SK-N-SH (cell line): ENCODE measurements at regions not wholly inside any gene's neighbourhood (a gene's known extent, or its start where the extent isn't known, plus 50 kb on each side); places are given as distances from the start of the nearest gene placed in this dataset.
A peak's percentile ranks its signal among the peaks of the same experiment; 100 is the strongest.

Experiments used
- CTCF ChIA-PET: fragments of 300-600, 350-600 bp; formaldehyde crosslinking; extraction: SDS; loops from one replicate; lab custom pipeline; 2021; lab: Yijun Ruan, JAX
- POLR2A ChIA-PET: fragments of 350-600 bp; sonication (Branson Sonifier 250); formaldehyde crosslinking; extraction: SDS; loops from one replicate; lab custom pipeline; 2020; ENCODE audit warnings: antibody characterized with exemption, inconsistent platforms; lab: Yijun Ruan, JAX
- DNase-seq: peaks from one replicate; pipeline ENCODE4 v3.0.0; 2012
- H2AFZ ChIP-seq: fragments of 200-600 bp; sonication (generic); 2 replicates; pipeline ENCODE4 v1.8.1; 2016; ENCODE audit warnings: antibody characterized with exemption, mild to moderate bottlenecking, low read depth
- H3F3A ChIP-seq: fragments of 200-600 bp; sonication (generic); replicated peaks from 2 replicates; pipeline ENCODE3; 2016; ENCODE audit warnings: antibody characterized with exemption, mild to moderate bottlenecking; ENCODE audit not compliant: insufficient read depth
- H3K27ac ChIP-seq, 2 experiments: fragments of 200-500 bp in 1 of 2; fragments of 200-600 bp in 1 of 2; sonication (Bioruptor generic) in 1 of 2; sonication (generic), shearing (Covaris generic) in 1 of 2; 2 replicates each; pipeline versions ENCODE4 v1.5.1 to v1.6.1; 2014 to 2016; ENCODE audit warnings: low read depth in 2 of 2, inconsistent platforms in 1 of 2, low read length in 1 of 2, mild to moderate bottlenecking in 1 of 2, mixed read lengths in 1 of 2
- H3K27me3 ChIP-seq: fragments of 200-600 bp; sonication (generic), shearing (Covaris generic); 2 replicates; pipeline ENCODE4 v1.6.1; 2016; ENCODE audit warnings: mixed run types; ENCODE audit not compliant: insufficient read depth
- H3K36me3 ChIP-seq, 2 experiments: fragments of 200-500 bp in 1 of 2; fragments of 200-600 bp in 1 of 2; sonication (Bioruptor generic) in 1 of 2; sonication (generic) in 1 of 2; replicated peaks in 1 of 2; 2 replicates each; pipeline versions ENCODE3 to v1.5.1; 2014 to 2016; ENCODE audit warnings: low read length in 1 of 2, mild to moderate bottlenecking in 1 of 2; ENCODE audit not compliant: insufficient read depth in 2 of 2, control insufficient read depth in 1 of 2
- H3K4me1 ChIP-seq, 2 experiments: fragments of 200-500 bp in 1 of 2; fragments of 200-600 bp in 1 of 2; sonication (Bioruptor generic) in 1 of 2; sonication (generic), shearing (Covaris generic) in 1 of 2; 2 replicates each; pipeline versions ENCODE4 v1.5.1 to v1.6.1; 2014 to 2016; ENCODE audit warnings: low read depth in 1 of 2, low read length in 1 of 2, mixed run types in 1 of 2; ENCODE audit not compliant: insufficient read depth in 2 of 2, control insufficient read depth in 1 of 2
- H3K4me2 ChIP-seq: fragments of 200-600 bp; sonication (generic), shearing (Covaris generic); 2 replicates; pipeline ENCODE4 v1.6.1; 2017; ENCODE audit warnings: mixed run types
- H3K4me3 ChIP-seq, 2 experiments: fragments of 200-500 bp in 1 of 2; fragments of 200-600 bp in 1 of 2; sonication (Bioruptor generic) in 1 of 2; sonication (generic), shearing (Covaris generic) in 1 of 2; 2 replicates each; pipeline versions ENCODE4 v1.5.1 to v1.8.1; 2014 to 2016; ENCODE audit warnings: low read depth in 2 of 2, inconsistent platforms in 1 of 2, low read length in 1 of 2, mild to moderate bottlenecking in 1 of 2, mixed read lengths in 1 of 2, moderate library complexity in 1 of 2
- H3K79me2 ChIP-seq: fragments of 200-600 bp; sonication (generic); 2 replicates; pipeline ENCODE4 v1.8.1; 2017; ENCODE audit warnings: mild to moderate bottlenecking; ENCODE audit not compliant: insufficient read depth
- H3K9ac ChIP-seq: fragments of 200-600 bp; sonication (generic); 2 replicates; pipeline ENCODE4 v1.6.1; 2017; ENCODE audit warnings: mixed run types
- H3K9me2 ChIP-seq: fragments of 200-600 bp; sonication (generic); 2 replicates; pipeline ENCODE4 v1.6.1; 2017; ENCODE audit warnings: mixed run types
- H3K9me3 ChIP-seq: fragments of 200-600 bp; sonication (generic); 2 replicates; pipeline ENCODE4 v1.6.1; 2017; ENCODE audit warnings: mixed run types, mild to moderate bottlenecking, moderate library complexity
- H4K20me1 ChIP-seq: fragments of 200-600 bp; sonication (generic); 2 replicates; pipeline ENCODE4 v1.6.1; 2017; ENCODE audit warnings: mild to moderate bottlenecking, mixed run types; ENCODE audit not compliant: insufficient read depth
- CTCF ChIP-seq: fragments of 200-600 bp; sonication (generic); IDR thresholded peaks from 2 replicates; pipeline ENCODE4 v1.6.1; 2017; ENCODE audit warnings: antibody characterized with exemption, mild to moderate bottlenecking, moderate library complexity
- EP300 ChIP-seq, 2 experiments: IDR thresholded peaks; 2 replicates each; pipeline versions ENCODE4 v1.4.0 to v1.6.1; 2012; ENCODE audit warnings: borderline replicate concordance in 1 of 2, low read depth in 1 of 2, low read length in 1 of 2
- GATA2 ChIP-seq: sonication (generic); formaldehyde crosslinking; IDR thresholded peaks from 2 replicates; pipeline ENCODE4 v1.5.0; 2020; ENCODE audit warnings: mild to moderate bottlenecking, missing genetic modification reagents
- MAX ChIP-seq: IDR thresholded peaks from 2 replicates; pipeline ENCODE4 v1.4.0; 2012; ENCODE audit warnings: low read depth
- POLR2AphosphoS5 ChIP-seq: IDR thresholded peaks from 2 replicates; pipeline ENCODE4 v1.6.1; 2012; ENCODE audit warnings: low read depth, low read length
- RAD21 ChIP-seq: IDR thresholded peaks from 2 replicates; pipeline ENCODE4 v1.6.1; 2012; ENCODE audit warnings: mild to moderate bottlenecking, low read length
- RCOR1 ChIP-seq: fragments of 150-350 bp; IDR thresholded peaks from 2 replicates; pipeline ENCODE4 v1.6.1; 2017; ENCODE audit warnings: antibody characterized with exemption, low read length
- SIN3A ChIP-seq: IDR thresholded peaks from 2 replicates; pipeline ENCODE4 v1.6.1; 2012; ENCODE audit warnings: low read depth, mild to moderate bottlenecking, low read length, moderate library complexity, borderline replicate concordance
- YY1 ChIP-seq: IDR thresholded peaks from 2 replicates; pipeline ENCODE4 v1.4.0; 2012; ENCODE audit warnings: low read depth, mild to moderate bottlenecking
- WGBS: methylation state at CpG from one replicate; pipeline ENCODE4 v1.1.6; 2017; ENCODE audit warnings: low lambda C conversion rate; 5-methylcytosine and 5-hydroxymethylcytosine counted together
- TF ChIP-seq, protein P1 (sequence below): fragments of 150-350 bp; IDR thresholded peaks from 2 replicates; pipeline ENCODE4 v1.6.1; 2016; ENCODE audit warnings: mild to moderate bottlenecking, low read depth, low read length
- TF ChIP-seq, protein P2 (sequence below): IDR thresholded peaks from 2 replicates; pipeline ENCODE4 v1.4.0; 2012; ENCODE audit warnings: low read depth, borderline replicate concordance

DNA sequence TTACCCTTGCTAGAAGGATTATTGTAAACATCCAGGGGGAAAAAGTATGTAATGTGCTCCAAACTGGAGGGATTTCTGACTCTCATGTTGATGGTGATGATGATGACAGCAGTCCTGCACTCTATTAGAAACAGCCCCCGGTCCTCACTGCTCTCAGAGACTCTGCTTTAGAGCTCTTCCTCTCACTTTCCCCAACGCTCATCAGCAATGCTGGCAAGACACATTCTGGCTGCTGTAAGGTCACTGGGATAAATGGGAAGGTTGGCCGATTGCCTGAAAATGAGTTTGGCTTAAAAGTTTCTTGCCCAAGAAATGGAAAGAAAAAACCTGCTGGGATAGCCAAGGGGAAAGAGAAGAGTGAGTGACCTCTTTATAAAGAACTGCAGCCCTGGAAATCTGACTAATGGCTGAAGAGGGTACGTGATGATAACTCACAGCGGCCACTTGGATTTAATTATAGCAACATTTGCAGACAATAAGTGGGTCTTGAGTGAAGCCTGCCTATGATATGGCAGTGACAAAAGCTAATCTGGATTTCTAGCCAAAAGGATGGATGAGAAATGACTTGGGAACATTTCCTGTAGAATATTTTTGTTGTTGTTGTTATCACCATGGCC, 235.8 kb downstream of the TMEM38B start:
- Histone ChIP-seq H3K9me2 (no peaks in the 10 kb centered on the region), H3K36me3 (no peaks in the 10 kb centered on the region), H3F3A (no peaks in the 10 kb centered on the region), H3K79me2 (no peaks in the 10 kb centered on the region), H3K4me3 (no peak overlapping the region), H3K9ac (no peak overlapping the region), H3K9me3 (no peaks in the 10 kb centered on the region), H3K27me3 (no peaks in the 10 kb centered on the region), H3K27ac (peak overlapping the region in 1 of 2 experiments; percentile 71; a peak in 2 of 4 replicates), H3K4me2 (no peak overlapping the region), H2AFZ (no peak overlapping the region), H4K20me1 (no peaks in the 10 kb centered on the region), H3K4me1 (peaks cover 0 to 5% of the 10 kb centered on the region in 2 experiments; a peak in 2 of 4 replicates)
- TF ChIP-seq SIN3A (no peak), RCOR1 (peak; percentile 24; the same call in 1 of the 2 replicates), EP300 (IDR thresholded peaks at IDR 0.05; ENCODE audit: borderline replicate concordance in 1 of 2, low read depth in 1 of 2, low read length in 1 of 2) (peak in 1 of 2 experiments; percentile 42; a peak in 1 of 4 replicates)
- 8% methylated on average over 5 of the region's 5 CpGs for WGBS
- ChIA-PET POLR2A (no interaction called here), CTCF (interaction anchor here (1.0 to 1.4 kb wide), 3 partner anchors 13 to 26 kb away, joined by 3 read pairs; no protein-coding TSS in a partner anchor)
- DNase-seq = peak; percentile 26

DNA sequence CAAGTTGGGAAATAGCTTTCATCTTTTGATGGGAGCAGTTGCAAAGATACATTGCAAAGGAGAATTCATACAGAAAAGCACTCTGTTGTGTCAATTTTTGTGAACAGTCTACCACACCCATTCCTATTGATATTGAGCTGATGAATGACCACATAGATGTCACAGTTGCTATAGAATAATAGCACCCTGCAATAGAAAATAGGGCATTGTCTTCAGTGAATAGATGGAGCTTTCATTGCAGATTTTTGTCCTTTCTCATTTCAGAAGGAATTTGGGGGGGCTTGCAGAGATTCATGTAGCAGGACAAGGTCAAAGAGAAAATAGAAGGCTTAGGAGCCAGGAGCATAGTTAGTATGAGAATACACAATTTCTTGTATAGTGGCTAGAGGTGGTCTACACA, 237.9 kb downstream of the TMEM38B start:
- Histone ChIP-seq H3K9ac (no peak overlapping the region), H3K9me2 (no peaks in the 10 kb centered on the region), H3F3A (no peaks in the 10 kb centered on the region), H3K4me3 (no peak overlapping the region), H3K9me3 (no peaks in the 10 kb centered on the region), H3K27me3 (no peaks in the 10 kb centered on the region), H3K79me2 (no peaks in the 10 kb centered on the region)
- POLR2A ChIA-PET = no interaction called here
- no peak for TF ChIP-seq POLR2AphosphoS5
- TF ChIP-seq, protein P1, sequence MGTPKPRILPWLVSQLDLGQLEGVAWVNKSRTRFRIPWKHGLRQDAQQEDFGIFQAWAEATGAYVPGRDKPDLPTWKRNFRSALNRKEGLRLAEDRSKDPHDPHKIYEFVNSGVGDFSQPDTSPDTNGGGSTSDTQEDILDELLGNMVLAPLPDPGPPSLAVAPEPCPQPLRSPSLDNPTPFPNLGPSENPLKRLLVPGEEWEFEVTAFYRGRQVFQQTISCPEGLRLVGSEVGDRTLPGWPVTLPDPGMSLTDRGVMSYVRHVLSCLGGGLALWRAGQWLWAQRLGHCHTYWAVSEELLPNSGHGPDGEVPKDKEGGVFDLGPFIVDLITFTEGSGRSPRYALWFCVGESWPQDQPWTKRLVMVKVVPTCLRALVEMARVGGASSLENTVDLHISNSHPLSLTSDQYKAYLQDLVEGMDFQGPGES = no peak
- TF ChIP-seq GATA2 (CRISPR knock-in tag) = no peak
- TF ChIP-seq YY1 = no peak
- no peak for TF ChIP-seq RAD21
- TF ChIP-seq CTCF = no peak
- no peak for TF ChIP-seq MAX
- TF ChIP-seq, protein P2, sequence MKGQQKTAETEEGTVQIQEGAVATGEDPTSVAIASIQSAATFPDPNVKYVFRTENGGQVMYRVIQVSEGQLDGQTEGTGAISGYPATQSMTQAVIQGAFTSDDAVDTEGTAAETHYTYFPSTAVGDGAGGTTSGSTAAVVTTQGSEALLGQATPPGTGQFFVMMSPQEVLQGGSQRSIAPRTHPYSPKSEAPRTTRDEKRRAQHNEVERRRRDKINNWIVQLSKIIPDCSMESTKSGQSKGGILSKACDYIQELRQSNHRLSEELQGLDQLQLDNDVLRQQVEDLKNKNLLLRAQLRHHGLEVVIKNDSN = no peak
- TF ChIP-seq, all 33 proteins: peak for 0
- no peak overlapping the region for H3K4me2 ChIP-seq
- no peaks in the 10 kb centered on the region for H4K20me1 ChIP-seq
- peaks cover 0 to 5% of the 10 kb centered on the region in 2 experiments; a peak in 2 of 4 replicates for H3K4me1 ChIP-seq
- H3K36me3 ChIP-seq = no peaks in the 10 kb centered on the region
- H3K27ac ChIP-seq = no peak overlapping the region
- DNase-seq = no peak
- H2AFZ ChIP-seq = no peak overlapping the region
- CTCF ChIA-PET = interaction anchor here (1.3 kb wide), 1 partner anchor 23 kb away, joined by 3 read pairs; no protein-coding TSS in a partner anchor
